Activated naive CD4-positive, alpha-beta T cell treated with anti-CD3 and anti-CD28 coated beads, Interleukin-2, amount 50 U/mL, for 24 hours (primary cell): ENCODE measurements at regions not wholly inside any gene's neighbourhood (a gene's known extent, or its start where the extent isn't known, plus 50 kb on each side); places are given as distances from the start of the nearest gene placed in this dataset.

ENCODE experiments used
- H3K27ac Mint-ChIP-seq: one replicate; pipeline ENCODE4 v1.8.0; 2021; ENCODE audit warnings: mild to moderate bottlenecking, mixed read lengths
- H3K27me3 Mint-ChIP-seq: one replicate; pipeline ENCODE4 v1.8.0; 2021; ENCODE audit warnings: mixed read lengths
- H3K36me3 Mint-ChIP-seq: one replicate; pipeline ENCODE4 v1.8.0; 2021; ENCODE audit warnings: mixed read lengths
- H3K4me1 Mint-ChIP-seq: one replicate; pipeline ENCODE4 v1.8.0; 2021; ENCODE audit warnings: mixed read lengths
- H3K4me3 Mint-ChIP-seq: one replicate; pipeline ENCODE4 v1.8.0; 2021; ENCODE audit warnings: mild to moderate bottlenecking, mixed read lengths
- H3K9me3 Mint-ChIP-seq: one replicate; pipeline ENCODE4 v1.8.0; 2021; ENCODE audit warnings: mixed read lengths

DNA sequence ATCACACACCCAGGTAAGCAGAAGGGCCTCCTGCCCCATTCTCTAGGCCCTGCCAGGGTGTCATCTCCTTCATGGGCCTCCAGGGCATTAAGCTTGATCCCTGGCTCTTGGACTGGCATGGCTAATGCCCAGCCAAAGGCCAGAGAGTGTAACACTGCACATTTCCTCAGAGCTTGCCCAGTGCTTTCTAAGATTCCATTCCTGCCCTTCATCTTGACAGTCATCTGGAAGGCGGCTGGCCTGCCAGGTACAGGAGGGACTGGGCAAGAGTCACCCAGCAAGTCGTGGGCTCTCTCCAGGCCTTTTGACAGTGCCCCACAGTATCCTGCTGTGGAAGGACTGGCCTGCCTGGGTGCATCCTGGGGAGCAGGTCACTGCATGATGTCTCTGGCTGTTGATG, 268.9 kb downstream of the HAUS1 start:
- Mint-ChIP-seq H3K4me1 (no peaks in the 10 kb centered on the region), H3K9me3 (no peaks in the 10 kb centered on the region), H3K27me3 (no peaks in the 10 kb centered on the region), H3K27ac (no peak overlapping the region), H3K36me3 (no peaks in the 10 kb centered on the region), H3K4me3 (no peak overlapping the region)

GRCh38 chr18:46373791-46374190, 269.6 kb downstream of the HAUS1 start:
- H3K9me3 Mint-ChIP-seq, result no peaks in the 10 kb centered on the region
- no peaks in the 10 kb centered on the region for H3K4me1 Mint-ChIP-seq
- H3K27ac Mint-ChIP-seq, result no peak overlapping the region
- no peak overlapping the region for H3K4me3 Mint-ChIP-seq
- no peaks in the 10 kb centered on the region for H3K36me3 Mint-ChIP-seq
- no peaks in the 10 kb centered on the region for H3K27me3 Mint-ChIP-seq

- no peaks in the 10 kb centered on the region for H3K9me3 Mint-ChIP-seq
- no peaks in the 10 kb centered on the region for H3K4me1 Mint-ChIP-seq
- H3K36me3 Mint-ChIP-seq, result no peaks in the 10 kb centered on the region
- no peak overlapping the region for H3K4me3 Mint-ChIP-seq
- H3K27me3 Mint-ChIP-seq, result no peaks in the 10 kb centered on the region
- H3K27ac Mint-ChIP-seq, result no peak overlapping the region
These were observed 270.7 kb downstream of the HAUS1 start for GRCh38 chr18:46374850-46375249.

GRCh38 chr18:46377557-46377956, 273.4 kb downstream of the HAUS1 start:
- no peaks in the 10 kb centered on the region for H3K9me3 Mint-ChIP-seq
- no peaks in the 10 kb centered on the region for H3K36me3 Mint-ChIP-seq
- no peak overlapping the region for H3K27ac Mint-ChIP-seq
- H3K27me3 Mint-ChIP-seq, result no peaks in the 10 kb centered on the region
- no peak overlapping the region for H3K4me3 Mint-ChIP-seq
- no peaks in the 10 kb centered on the region for H3K4me1 Mint-ChIP-seq

GRCh38 chr18:46378126-46378863, 274.1 kb downstream of the HAUS1 start:
- H3K36me3 Mint-ChIP-seq, result no peaks in the 10 kb centered on the region
- no peak overlapping the region for H3K4me3 Mint-ChIP-seq
- H3K27ac Mint-ChIP-seq, result no peak overlapping the region
- no peaks in the 10 kb centered on the region for H3K9me3 Mint-ChIP-seq
- H3K4me1 Mint-ChIP-seq, result no peaks in the 10 kb centered on the region
- no peaks in the 10 kb centered on the region for H3K27me3 Mint-ChIP-seq

- Mint-ChIP-seq H3K36me3 (no peaks in the 10 kb centered on the region), H3K9me3 (no peaks in the 10 kb centered on the region), H3K4me3 (no peak overlapping the region), H3K4me1 (no peaks in the 10 kb centered on the region), H3K27me3 (no peaks in the 10 kb centered on the region), H3K27ac (no peak overlapping the region)
These were observed 274.7 kb downstream of the HAUS1 start for GRCh38 chr18:46378864-46379207.

- Mint-ChIP-seq H3K27ac (no peak overlapping the region), H3K4me3 (no peak overlapping the region), H3K27me3 (no peaks in the 10 kb centered on the region), H3K9me3 (no peaks in the 10 kb centered on the region), H3K4me1 (no peaks in the 10 kb centered on the region), H3K36me3 (no peaks in the 10 kb centered on the region)
These were observed 275.3 kb downstream of the HAUS1 start for GRCh38 chr18:46379323-46379950.

DNA sequence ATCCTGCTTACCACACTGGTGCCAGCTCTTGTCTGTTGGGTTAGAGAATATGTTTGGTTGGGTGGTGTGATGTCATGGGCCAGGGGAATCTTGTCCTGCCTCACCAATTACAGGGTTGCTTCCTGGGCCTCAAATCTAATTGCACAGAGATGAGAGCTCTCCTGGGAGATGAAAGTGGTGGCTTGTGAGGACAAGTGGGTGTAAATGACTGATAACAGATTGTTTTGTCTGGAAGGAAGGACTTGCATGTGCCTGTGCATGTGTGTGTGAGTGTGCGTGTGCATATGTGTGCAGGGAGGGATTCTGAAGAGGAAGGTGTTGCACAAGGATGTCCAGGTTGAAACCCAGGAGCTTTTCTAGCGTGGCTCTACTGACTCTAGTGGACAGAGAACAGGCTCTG, 271.9 kb downstream of the LOXHD1 start:
- Mint-ChIP-seq H3K36me3 (no peaks in the 10 kb centered on the region), H3K27ac (no peak overlapping the region), H3K4me3 (no peak overlapping the region), H3K27me3 (no peaks in the 10 kb centered on the region), H3K9me3 (no peaks in the 10 kb centered on the region), H3K4me1 (no peaks in the 10 kb centered on the region)

DNA sequence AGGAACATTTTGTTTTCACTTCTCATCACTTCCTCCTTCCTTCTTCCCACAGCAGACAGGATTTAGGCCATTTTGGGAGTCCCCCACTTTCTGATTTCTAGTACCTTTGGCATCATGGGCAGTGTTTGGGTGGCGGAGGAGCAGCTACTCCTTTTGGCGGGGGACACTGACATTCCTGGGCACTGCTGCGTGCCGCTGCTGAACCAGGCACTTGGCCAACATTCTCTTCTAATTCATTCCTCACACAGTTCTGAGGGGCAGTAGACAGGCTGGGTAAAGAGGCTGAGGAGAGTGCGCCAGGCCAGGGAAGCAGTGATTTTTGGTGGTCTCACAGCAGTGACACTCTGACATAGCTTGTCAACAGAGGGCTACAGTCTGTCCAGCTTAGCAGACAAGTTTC, 270.2 kb downstream of the LOXHD1 start:
- H3K4me3 Mint-ChIP-seq, result no peak overlapping the region
- H3K4me1 Mint-ChIP-seq, result no peaks in the 10 kb centered on the region
- no peak overlapping the region for H3K27ac Mint-ChIP-seq
- no peaks in the 10 kb centered on the region for H3K27me3 Mint-ChIP-seq
- H3K36me3 Mint-ChIP-seq, result no peaks in the 10 kb centered on the region
- no peaks in the 10 kb centered on the region for H3K9me3 Mint-ChIP-seq

DNA sequence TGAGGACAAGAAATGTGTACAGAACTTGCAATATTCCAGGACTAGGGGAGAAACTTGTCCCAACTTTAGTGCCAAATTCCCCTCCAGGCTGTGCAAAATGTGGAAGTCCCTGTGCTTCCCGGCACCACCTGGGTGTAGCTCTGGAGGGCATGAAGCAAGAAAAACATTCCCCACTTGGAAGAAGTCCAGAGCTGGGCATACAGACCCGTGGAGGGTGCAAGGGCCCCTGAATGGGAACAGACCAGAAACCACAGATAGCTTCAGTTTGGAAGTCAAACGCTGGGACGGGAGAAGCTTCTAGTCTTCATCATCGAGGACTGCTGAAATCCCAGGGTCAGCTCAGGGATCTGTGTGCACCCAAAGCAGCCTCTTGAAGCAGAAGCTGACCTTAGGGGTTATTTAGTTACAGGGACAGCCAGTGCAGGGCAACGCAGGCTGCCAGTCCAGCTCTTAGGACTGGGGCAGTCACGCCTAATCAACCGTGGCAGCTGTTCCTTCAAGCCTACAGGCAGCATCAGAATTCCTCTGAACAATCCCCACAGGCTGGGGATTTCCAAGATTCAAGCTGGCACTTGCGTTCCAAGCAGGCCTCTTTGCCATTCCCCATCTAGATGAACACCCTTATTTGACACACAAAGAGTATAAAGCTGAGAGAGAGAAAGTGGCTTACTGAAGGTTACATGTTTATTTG, 269.4 kb downstream of the LOXHD1 start:
- H3K27me3 Mint-ChIP-seq, result no peaks in the 10 kb centered on the region
- no peaks in the 10 kb centered on the region for H3K36me3 Mint-ChIP-seq
- H3K4me3 Mint-ChIP-seq, result no peak overlapping the region
- no peaks in the 10 kb centered on the region for H3K4me1 Mint-ChIP-seq
- H3K9me3 Mint-ChIP-seq, result no peaks in the 10 kb centered on the region
- no peak overlapping the region for H3K27ac Mint-ChIP-seq

DNA sequence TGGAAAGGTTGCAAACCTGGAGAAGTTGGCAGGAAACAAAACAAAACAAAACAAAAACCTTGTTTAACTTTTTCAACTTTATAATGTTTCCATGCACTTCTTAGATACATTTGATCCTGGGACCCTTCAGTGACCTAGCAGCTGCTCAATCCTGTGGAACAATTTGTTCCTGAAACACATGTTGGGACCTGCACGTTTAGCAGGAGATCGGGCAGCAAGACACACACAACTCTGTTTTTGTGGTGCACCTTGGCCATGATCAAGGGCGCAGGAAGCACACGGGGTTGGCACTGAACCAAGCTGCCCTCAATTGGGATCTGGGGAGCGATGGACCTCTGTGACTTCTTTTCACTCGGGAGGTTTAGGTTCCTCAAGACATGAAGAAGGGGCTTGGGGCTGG, 268.7 kb downstream of the LOXHD1 start:
- Mint-ChIP-seq H3K9me3 (no peaks in the 10 kb centered on the region), H3K4me1 (no peaks in the 10 kb centered on the region), H3K4me3 (no peak overlapping the region), H3K36me3 (no peaks in the 10 kb centered on the region), H3K27ac (no peak overlapping the region), H3K27me3 (no peaks in the 10 kb centered on the region)

- Mint-ChIP-seq H3K27me3 (no peaks in the 10 kb centered on the region), H3K9me3 (no peaks in the 10 kb centered on the region), H3K36me3 (no peaks in the 10 kb centered on the region), H3K4me3 (no peak overlapping the region), H3K27ac (no peak overlapping the region), H3K4me1 (no peaks in the 10 kb centered on the region)
These were observed 264.4 kb downstream of the LOXHD1 start for GRCh38 chr18:46392576-46392975.

- H3K27ac Mint-ChIP-seq, result no peak overlapping the region
- H3K9me3 Mint-ChIP-seq, result no peaks in the 10 kb centered on the region
These were observed 263.8 kb downstream of the LOXHD1 start for GRCh38 chr18:46393230-46393629.

DNA sequence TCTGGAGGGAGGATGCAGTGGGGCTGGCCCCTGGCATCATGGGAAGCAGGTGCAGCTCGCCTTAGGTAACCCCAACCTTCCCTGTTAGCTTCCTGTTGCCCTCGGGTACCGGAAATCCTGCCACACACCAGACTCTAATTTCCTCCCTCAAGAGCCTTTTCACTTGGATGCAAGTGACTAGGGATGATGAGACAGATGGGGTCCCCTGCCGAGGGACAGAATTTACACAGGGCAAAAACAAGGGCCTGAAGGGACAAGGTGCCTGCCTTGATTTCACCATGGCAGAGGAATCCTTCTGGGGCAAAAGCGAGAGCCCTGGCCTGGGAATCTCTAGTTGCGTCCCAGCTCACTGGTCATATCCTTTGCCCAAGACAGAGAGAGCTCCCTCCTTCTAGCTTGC, 263.1 kb downstream of the LOXHD1 start:
- H3K27me3 Mint-ChIP-seq, result no peaks in the 10 kb centered on the region
- H3K27ac Mint-ChIP-seq, result no peak overlapping the region
- no peaks in the 10 kb centered on the region for H3K4me1 Mint-ChIP-seq
- no peak overlapping the region for H3K4me3 Mint-ChIP-seq
- no peaks in the 10 kb centered on the region for H3K36me3 Mint-ChIP-seq
- no peaks in the 10 kb centered on the region for H3K9me3 Mint-ChIP-seq

More at GRCh38 chr18:46393230-46393629, 263.8 kb downstream of the LOXHD1 start:
- no peaks in the 10 kb centered on the region for H3K36me3 Mint-ChIP-seq
- H3K27me3 Mint-ChIP-seq, result no peaks in the 10 kb centered on the region
- no peaks in the 10 kb centered on the region for H3K4me1 Mint-ChIP-seq
- no peak overlapping the region for H3K4me3 Mint-ChIP-seq

DNA sequence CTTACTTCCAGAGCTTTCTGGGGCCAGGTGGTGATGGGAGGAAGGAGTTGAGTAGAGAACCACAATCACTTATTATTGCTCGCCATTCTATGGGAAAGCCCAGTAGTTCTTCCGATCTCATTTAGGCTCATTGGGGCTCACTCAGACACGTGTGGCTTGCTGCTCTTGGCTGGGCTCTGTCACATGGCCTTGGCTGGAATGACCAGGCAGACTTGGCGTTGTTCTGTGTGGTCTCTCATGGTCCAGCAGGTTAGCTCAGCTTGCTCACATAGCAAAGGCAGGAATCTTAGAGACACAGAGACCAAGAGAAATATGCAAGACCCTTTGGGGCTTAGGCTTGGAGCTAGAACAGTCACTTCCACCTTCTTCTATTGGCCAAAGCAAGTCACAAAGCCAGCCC, 261.2 kb downstream of the LOXHD1 start:
- Mint-ChIP-seq H3K4me3 (no peak overlapping the region), H3K36me3 (no peaks in the 10 kb centered on the region), H3K9me3 (no peaks in the 10 kb centered on the region), H3K27me3 (no peaks in the 10 kb centered on the region), H3K4me1 (no peaks in the 10 kb centered on the region), H3K27ac (no peak overlapping the region)

DNA sequence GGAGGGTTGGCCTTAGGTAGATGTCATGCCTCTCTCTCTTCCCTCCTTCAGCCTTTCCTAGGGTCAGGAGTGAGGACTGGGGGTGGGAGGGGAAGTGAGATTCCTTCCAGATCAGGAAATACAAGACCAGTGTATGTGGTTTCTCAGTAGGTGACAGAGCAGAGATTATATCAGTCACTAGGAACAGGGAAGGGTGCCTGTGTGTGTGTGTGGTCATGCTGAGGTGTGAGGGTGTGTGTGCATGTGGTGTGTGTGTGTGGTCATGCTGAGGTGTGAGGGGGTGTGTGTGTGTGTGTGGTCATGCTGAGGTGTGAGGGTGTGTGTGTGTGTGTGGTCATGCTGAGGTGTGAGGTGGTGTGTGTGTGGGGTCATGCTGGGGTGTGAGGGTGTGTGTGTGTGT, 259.8 kb downstream of the LOXHD1 start:
- no peaks in the 10 kb centered on the region for H3K36me3 Mint-ChIP-seq
- H3K27ac Mint-ChIP-seq, result no peak overlapping the region
- H3K27me3 Mint-ChIP-seq, result no peaks in the 10 kb centered on the region
- no peak overlapping the region for H3K4me3 Mint-ChIP-seq
- no peaks in the 10 kb centered on the region for H3K9me3 Mint-ChIP-seq
- no peaks in the 10 kb centered on the region for H3K4me1 Mint-ChIP-seq
